Retina (tissue), 1 donor: ENCODE measurements at regions not wholly inside any gene's neighbourhood (a gene's known extent, or its start where the extent isn't known, plus 50 kb on each side); places are given as distances from the start of the nearest gene placed in this dataset.

ENCODE experiments used
- DNase-seq: peaks from one replicate; pipeline ENCODE4 v3.0.0-alpha.2; 2016

DNA sequence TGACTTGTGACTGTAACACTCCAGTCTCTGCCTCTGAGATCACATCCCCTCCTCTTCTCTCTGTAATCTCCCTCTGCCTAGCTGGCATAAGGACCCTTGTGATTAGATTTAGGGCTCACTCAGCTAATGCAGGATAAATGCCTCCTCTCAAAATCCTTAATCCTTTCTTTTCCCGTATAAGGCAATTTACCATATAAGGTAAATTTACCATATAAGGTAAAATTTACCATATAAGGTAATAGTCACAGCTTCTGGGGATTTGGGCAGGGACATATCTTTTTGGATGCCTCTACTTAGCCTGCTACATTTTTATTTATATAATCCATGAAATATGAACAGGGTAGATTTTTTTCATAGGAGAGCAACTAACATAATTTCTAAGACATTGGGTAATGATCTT lies 318.0 kb upstream of the PUM3 start:
- no peak for DNase-seq

DNA sequence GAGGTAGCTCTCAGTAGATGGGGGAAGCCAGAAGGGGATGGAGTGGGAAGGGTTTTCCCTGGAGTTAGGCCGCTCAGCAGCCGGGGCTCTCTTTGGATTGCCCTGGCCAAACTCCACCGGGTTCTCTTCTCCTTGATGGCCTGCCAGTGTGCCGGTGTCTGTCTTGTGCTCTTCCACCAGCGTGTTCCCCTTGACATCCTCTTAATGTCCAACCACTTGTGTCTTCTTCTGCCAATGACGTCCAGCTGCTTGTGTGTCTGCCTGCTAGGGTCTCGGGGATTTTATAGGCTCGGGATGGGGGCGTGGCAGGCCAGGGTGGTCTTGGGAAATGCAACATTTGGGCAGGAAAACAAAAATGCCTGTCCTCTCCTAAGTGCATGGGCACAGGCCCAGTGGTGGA lies 313.1 kb upstream of the PUM3 start:
- no peak for DNase-seq

DNA sequence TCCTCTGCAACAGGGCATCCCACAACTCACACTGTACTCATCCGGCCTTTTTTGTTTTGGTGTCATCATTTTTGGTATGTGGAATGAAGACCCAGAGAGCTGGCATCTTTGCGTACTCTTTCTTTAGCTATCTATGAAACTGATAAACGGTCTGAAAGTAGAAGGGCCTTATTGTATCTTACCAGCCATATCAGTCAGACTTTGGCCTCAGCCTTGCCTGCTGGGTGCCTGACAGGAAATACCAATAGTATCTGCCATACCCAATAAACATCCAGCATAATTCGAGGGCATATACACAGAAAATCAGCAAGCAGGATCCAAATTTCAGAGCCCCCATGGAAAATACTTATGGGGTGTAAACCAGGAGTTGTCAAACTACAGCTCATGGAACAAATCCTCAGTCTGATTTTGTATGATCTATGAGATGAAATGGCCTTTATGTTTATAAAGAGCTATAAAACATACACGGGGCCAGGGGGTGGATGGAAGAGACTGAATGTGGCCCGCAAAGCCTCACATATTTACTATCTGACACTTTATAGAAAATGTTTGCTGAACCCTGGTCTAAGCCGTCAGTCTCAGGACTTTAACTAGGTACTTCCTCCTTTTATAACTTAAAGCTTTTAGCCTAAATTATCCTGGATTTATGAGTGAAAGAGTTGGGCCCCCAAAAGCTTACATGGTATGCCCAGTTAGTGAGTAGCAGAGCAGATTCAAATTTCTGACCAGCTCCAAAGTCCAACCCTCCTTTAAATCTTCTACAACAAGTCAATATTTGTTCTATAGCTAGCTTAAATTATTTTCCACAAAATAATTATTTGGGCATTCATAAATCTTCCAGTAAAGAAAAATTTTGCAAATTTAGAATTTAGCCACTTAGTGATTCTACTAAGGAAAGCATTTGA lies 308.0 kb upstream of the PUM3 start:
- DNase-seq: no peak

DNA sequence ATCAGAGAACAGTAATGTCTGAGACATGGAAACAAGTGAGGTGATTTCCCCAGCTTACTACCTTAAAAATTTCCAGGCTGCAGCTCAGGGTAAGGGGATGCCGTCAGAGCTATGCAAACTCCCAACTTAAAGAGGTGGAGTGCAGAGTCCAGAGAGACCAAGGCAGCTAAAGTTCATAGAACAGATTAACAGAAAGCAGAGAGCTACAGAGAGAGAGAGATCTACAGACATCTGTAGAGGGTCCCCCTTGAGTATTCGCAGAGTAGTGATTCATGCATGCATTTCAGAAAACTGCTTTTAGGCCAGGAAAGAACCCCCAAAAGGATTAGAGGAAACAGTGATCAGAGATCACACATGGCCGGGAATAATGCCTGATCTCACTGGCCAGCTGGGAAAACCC lies 306.2 kb upstream of the PUM3 start:
- no peak for DNase-seq

DNA sequence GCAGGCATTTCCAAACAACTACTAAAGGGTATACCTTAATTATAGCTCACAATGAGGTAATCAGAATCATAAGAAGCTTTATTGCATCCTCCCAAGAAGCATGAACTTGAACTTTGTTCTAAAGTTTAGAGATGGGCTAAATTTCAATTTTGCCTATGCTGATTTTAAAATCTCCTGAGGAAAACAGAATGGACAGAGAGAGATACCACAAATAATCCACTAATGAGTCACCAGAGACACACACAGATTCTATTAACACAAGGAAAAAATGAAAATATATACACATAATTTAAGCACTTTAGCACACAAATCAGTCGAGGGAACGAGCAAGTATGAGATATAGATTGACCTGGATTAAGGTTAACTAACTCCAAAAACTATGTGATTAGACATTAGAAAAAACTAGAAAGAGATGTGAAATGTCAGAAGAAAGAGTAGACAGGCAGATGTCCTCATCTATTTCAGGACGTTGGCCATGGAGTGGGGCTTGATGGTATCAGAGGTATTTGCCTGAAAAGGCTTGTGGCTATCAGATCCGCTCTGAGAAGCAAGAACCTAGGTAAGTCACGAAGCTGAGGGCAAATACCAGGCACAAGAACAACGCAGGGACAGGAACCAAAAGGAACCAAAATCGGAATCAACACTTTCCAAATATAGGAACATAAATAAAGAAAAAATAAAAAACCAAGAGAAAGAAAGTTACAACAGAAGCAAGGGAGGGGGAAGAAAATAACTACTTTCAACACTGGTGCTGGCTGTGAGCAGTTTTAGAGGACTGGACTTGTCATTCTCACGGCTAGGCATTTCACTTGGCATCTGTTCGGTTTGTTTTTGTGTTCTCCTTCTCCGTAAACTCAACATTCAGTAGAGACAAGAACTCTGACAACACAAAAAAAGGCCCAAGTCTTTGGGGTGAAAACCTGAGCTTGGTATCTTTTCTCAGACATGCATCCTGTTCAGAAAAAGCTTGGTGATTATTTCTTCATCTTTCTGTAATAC lies 294.6 kb upstream of the PUM3 start:
- DNase-seq: no peak

DNA sequence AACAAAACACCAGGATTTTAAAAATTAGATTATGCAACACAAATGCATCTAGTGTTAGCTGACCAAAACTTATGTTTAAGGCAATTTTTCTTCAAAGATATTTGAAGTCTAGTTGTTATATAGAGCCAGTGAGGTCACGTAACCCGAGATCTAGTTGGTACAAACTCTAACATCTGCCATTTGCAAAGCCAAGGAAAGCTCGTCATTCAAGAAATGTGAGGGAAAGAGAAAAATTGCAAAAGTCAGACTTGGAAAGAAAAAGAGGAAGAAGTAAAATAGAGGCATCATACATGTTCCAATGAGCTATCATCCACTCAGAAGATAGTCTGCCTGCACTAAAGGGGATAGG lies 293.4 kb upstream of the PUM3 start:
- no peak for DNase-seq

DNA sequence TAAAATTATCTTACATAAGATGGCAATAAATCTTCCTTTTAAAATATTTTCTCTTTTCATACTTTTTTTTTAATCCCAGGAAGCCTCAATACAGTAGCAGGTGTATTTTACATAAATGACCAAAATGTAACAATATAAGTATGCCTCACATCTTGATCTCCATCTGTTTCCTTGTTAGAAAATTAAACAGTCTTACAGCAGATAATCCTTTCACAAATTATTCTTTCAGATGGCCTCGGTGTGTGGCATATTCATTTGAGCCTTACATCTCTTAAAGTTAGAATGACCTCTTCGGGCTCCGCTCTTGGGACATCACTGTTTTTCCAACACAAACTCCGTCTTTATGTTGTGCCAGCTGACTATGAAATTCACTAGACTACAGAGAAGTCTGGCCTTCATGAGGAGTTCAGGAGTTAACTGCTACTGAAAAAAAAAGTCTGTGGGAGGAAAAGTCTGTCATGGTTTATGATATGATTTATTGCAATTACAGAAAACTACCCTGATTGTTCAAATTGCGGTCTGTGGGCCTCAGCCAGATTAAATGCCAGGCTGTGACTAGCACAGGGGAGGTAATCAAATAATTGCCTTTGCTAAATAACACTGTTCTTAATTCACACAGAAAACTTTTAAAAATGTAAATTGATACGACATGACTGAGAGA lies 292.9 kb upstream of the PUM3 start:
- DNase-seq: no peak

DNA sequence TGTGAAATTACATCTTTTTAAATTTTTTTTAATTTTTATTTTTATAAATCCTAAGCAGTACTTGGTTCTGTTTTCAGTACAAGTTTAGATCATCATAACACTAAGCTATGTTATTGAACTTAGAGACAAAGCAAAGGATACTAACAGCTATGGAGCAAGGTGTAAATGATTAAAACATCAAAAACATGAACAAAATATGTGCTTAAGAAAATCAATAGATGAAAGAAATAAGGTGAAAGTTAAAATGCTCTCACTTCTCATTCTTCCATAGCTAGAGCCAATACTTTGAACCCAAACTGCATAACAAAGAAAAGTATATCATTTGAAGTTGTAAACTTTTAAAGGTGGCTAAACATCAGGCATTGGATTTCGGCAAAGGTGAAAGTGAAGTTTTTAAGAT lies 292.3 kb upstream of the PUM3 start:
- DNase-seq: no peak

DNA sequence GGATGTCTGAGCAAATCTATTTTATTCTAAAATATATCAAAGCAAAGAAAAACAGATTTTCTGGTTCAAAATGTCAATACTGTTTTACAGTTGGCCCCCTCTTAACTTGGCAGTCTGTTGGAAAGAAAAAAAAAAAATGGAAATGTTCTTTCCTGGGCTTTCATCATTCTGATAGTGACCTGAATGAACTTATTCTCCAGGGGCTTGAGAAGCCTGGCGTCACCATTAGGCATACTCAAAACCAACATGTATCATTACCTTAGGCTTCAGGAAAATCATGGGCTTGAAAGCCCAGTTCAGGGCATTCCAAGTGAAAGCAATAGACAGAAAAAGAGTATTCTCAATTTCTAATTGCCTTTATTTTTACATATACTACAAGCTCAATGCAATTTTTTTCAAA lies 283.7 kb upstream of the PUM3 start:
- no peak for DNase-seq

DNA sequence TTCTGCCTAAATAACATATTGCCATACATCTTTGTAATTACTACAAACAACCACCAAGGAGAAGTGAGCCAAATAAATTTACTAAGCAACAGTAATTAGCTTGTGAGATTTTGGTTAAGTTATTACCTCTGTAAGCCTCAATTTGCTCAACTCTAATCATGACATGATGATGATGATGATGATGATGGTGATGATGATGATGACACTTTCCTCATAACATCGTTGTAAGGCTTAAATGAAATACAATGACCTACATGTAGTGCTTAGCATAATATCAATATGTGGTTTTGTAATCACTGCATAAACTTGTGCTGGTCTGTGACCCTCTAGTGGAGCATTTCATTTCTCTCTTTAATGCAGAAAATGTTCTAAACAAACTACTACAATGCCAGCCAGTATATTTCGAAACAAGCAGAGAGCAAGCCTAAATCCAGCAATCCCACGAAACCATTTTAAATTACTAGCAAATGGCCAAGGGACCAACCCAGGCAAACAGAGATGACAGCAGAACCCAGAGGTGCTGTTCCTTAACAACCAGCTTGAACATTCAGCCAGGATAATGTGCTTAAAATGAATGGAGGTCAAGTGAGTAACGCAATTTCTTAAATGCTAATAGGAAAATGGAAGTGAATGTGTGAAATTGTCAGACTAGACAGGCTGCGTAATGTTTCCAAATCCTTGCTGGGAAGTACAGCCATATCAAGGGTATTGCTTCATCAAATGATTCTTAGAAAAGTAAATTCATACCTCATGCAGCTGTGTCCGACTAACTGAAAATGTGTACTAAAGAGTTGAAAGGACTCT lies 281.9 kb upstream of the PUM3 start:
- no peak for DNase-seq

DNA sequence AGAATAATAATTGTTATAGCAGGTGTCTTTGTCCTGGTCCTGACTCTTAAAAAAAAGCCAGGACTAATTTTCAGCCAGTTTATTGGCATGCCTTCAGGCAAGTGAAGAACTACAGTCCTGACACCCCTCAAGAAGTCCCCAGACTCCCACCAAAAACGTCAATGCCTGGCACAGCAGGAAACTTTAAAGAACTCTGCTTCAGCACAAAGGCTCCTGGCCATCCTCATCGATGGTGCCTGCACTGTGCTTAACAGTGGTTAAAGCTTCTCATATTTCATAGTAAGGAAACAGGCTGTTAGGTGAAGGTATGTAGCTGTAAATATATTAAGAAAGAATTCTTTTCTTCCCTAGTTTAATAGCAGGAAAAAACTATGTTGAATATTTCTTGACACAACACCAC lies 280.1 kb upstream of the PUM3 start:
- no peak for DNase-seq

DNA sequence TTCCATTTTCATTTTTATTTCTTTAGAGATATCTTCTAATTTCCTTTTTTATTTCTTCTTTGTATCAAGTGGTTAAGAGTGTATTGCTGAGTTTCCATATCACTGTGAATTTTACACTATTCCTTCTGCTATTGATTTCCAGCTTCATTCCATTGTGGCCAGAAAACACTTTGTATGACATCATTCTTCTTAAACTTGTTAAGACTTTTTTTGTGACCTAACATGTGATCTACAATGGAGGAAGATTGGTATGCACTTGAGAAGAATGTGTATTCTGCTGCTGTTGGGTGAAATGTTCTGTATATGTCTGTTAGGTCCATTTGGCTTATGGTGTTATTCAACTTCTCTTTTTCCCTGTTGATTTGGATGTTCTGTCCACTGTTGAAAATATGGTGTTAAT lies 274.2 kb upstream of the PUM3 start:
- no peak for DNase-seq

DNA sequence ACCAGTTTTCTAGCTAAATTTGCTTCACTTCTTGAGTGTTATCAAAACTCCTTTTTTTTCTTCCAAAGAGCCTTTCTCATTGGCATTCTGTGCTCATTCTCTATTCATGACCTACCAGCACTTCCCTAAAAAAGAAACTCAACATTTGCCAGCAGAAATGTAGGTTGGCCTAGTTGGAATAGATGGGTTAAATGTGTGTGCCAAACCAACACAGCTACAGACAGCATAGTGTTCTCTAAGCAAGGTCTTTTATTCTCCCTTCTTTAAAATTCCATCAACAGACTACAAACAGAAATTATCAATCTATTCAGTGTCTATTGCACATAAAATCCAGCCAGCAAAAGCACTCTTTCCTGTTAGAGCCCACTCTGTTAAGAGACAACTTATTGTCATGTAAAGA lies 255.8 kb upstream of the PUM3 start:
- DNase-seq: no peak

DNA sequence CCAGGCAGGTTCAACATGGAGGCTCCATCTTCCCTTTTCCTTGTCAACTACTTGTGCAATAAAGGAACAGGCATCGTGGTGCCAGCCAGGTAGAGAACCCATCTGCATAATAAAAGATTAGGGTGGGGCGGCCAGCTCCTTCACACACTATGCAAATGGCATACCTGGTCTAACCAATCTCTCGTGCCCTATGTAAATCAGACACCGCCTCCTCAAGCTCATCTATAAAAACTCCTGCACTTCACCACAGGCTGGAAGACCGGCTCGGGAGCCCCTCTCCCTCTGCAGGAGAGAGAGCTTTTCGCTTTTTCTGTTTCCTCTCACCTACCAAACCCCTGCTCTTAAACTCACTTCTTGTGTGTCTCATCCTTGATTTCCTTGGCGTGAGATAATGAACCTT lies 244.3 kb upstream of the PUM3 start:
- no peak for DNase-seq

DNA sequence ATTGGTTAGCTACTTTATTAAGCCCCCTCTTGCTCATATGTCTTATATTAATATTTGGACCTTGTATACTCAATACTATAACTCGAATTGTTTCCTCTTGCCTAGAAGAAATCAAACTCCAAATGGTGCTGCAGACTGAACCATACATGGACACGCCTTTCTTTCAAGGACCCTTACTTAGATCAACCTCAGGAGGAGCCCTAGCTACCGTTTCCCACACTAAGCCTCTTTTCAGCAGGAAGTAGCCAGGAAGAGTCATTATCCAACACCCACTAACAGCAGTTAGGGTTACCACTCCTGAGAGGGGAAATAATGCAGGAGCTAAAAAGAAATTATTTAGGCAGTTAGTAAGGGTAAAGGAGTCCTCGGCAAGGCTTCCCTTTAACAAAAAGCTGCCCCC lies 243.8 kb upstream of the PUM3 start:
- DNase-seq: no peak

DNA sequence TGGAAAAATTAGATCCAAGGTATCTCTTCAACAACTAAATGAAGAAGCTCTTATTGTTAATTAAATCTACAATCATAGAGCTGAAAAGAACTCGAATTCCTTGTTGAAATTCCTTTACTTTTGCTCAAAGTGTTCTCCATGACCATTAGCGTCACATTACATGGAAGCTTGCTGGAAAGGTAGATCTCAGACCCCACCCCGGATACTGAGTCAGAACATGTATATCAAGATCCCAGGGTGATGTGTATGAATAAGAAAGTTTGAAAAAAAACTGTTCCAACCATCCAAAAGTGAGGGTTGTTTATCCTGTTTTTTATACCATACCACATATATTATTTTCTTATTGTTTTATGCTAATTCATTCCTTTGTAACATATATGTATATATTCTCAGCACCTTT lies 237.1 kb upstream of the PUM3 start:
- no peak for DNase-seq

DNA sequence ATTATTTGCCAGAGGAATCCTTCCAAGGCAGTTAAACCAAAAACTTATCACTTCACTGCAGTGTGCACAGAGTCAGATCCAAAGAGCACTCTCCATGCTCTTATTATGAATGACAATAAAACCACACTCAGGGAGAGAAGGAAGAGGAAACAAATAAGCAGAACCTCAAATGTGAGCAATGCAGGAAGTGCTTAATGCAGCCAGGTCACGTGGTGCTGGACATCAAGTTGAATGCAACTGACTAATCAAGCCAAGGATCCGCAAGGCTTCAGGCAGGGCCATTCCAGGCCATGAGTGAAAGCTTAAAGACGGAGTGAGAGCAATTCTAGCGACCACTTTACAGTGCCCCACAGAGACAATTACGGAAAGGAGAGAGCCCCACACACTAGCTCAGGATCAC lies 230.4 kb upstream of the PUM3 start:
- DNase-seq: no peak

DNA sequence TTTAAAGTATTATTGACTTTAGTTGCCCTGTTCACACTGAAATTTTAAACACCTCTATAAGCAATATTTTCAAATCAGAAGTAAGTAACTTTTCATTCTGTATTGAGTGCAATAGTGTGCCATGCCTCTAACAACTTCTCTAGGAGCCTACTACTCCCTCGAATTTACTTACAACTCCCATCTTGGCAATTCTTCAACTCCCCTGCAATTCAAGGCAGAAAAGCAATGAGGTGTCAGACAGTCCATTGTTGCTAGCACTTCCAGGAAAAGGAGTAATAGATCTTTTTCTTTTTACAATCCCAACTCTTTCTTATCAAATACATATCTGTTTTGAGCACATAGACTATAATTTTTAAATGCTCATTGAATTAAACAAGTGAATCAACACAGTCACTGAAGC lies 222.7 kb upstream of the PUM3 start:
- DNase-seq: no peak

DNA sequence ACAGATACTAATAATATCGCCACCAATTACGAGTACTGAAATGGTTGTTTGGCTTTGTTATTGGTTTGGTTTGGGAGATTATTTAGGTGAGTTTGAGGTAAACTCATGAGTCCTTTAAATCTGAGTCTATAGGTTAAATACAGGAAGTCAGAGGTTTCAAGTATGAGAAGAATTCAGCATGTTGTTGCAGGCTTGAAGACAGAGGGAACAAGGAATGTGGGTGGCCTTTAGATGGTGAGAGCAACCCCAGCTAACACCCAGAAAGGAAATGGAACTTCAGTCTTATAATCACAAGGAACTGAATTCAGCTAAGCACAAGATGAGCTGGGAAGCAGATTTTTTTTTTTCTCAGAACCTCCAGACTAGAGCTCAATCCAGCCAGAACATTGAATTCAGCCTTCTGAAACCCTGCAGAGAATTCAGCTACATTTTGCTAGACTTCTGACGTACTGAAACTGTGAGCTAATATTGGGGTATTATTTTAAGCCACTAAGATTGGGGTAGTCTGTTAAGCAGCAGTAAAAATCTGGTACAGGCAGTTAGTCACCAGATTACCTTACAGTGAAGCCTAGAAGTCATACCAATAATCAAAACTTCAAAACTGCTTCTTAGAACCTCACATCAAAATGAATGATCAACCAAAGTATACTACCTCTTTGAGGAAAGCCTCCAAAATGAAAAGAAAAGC lies 216.0 kb upstream of the PUM3 start:
- DNase-seq: no peak

DNA sequence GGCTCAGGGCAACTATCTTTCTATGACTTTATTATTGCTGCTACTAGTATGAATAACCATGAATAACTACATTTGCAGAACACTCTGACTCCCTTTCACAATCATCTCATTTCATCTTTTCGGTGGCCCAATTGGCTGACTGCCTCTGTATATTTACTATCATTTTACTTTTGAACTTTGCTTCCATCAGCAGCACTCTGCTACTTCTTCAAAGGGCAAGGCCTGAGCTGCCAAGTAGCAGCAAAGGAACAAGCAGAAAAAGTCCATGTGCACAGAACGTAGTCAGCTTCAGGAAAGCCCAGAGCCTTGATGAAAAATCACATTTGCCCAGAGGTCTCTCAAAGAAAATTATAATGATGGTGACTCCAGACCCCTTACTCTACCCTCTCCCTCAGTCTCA lies 214.5 kb upstream of the PUM3 start:
- DNase-seq: no peak

DNA sequence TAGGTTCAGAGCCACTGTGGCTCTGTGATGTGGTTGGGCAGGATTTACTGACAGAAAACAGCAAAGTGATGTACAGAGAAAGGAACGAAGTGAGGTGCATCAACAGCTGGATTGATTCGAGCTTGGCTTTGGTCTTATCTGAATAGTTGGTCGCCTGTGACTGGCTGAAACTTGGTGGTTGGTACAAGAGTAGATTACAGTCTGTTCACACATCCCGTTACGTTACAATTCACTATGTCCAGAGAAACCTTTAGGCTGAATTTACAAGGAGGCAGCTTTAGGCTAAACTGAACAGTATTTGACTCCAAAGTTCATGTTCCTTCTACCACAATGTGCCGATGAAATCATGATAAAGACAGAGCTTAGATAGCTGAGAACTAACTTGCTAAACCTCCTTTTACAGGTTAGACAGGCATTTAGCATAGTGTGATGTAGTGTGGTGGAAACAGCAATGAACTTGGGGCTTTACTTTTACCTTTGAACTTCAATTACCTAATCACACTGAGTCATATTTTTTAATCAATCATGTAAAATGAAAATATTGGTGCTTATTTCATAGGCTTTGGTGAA lies 210.2 kb upstream of the PUM3 start:
- no peak for DNase-seq

DNA sequence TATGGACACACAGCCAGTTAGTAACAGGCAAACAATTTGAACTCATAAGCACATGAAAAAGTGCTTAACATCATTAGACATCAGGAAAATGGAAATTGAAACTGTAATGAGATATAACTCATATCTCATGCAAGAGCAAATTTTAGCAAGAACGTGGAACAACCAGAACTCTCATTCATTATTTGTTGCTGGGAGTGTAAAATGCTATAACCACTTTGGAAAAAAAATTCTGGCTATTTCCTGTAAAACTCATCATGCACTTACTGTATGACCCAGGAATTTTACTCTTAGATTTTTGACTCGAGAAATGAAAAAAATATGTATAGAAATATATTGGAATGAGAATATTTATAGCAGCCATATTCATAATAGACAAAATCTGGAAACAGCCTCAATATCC lies 205.7 kb upstream of the PUM3 start:
- DNase-seq: no peak
